HS-27A (cell line): ENCODE measurements at regions not wholly inside any gene's neighbourhood (a gene's known extent, or its start where the extent isn't known, plus 50 kb on each side); places are given as distances from the start of the nearest gene placed in this dataset.

ENCODE experiments used
- DNase-seq: peaks from one replicate; pipeline ENCODE4 v3.0.0-alpha.2; 2012; ENCODE audit warnings: low read depth, missing footprints

DNA sequence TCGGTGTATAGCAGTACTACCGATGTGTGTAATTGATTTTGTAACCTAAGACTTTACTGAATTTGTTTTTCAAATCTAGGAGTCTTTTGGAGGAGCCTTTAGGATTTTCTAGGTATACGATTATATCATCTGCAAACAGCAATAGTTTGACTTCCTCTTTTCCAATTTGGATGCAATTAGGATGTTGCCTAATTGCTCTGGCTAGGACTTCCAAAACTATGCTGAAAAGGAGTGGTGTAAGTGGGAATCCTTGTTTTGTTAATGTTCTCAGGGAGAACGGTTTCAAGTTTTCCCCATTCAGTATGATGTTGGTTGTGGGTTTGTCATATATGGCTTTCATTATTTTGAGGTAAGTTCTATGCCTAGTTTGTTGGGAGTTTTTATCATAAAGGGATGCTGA lies 171.6 kb upstream of the PDE3A start:
- DNase-seq = no peak

- DNase-seq = no peak
These were observed 170.9 kb upstream of the PDE3A start for GRCh38 chr12:20197411-20197810.

GRCh38 chr12:20199780-20200179 lies 168.6 kb upstream of the PDE3A start:
- no peak for DNase-seq

GRCh38 chr12:20201733-20202132 lies 166.6 kb upstream of the PDE3A start:
- DNase-seq = no peak

- DNase-seq = no peak
These were observed 162.5 kb upstream of the PDE3A start for GRCh38 chr12:20205854-20206253.

DNA sequence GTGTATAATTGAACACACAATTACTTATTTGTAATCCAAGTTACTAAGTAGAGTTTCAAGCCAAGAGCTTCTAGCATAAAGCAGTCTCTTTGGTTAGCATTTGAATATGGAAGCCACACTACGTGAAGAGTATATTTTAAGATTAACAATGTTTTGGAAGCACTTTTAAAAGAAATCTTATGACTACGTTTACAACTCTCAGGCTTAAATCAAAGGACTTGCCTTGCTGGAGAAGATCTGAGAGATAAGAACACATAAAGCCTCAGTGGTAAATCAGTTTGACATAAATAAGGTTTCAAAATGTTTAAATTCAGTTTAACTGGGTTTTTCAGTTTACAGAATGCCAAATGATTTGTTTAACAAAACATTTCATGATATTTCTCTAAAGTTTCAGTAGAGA lies 161.9 kb upstream of the PDE3A start:
- no peak for DNase-seq

DNA sequence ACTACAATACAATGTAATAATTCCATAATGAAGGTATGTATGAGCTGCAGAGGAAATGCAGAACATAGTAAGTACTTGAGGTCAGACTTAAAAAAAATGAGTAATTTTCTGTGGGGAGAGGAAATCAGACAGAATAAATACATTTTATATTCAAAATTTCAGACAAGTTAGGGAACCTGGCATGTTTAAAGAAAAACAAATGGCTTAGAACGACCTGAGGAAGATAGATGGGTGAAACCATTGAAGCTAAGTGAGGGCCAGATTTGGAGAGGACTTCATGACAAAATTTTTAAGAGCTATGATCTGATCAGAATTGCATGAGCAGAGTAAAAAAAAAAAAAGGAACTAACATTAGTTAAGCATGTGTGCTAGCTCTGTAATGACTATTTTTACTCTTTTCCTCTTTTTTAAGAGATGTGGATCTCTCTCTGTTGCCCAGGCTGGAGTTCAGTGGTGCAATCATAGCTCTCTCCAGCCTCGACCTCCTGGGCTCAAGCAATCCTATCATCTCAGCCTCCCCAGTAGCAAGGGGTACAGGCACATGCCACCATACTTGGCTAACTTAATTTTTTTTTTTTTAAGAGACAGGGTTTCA lies 157.6 kb upstream of the PDE3A start:
- no peak for DNase-seq

GRCh38 chr12:20211541-20211940 lies 156.8 kb upstream of the PDE3A start:
- no peak for DNase-seq

GRCh38 chr12:20211981-20212421 lies 156.3 kb upstream of the PDE3A start:
- DNase-seq = no peak

- peak; percentile 93 for DNase-seq
These were observed 155.4 kb upstream of the PDE3A start for GRCh38 chr12:20212658-20213555.

GRCh38 chr12:20213723-20214625 lies 154.4 kb upstream of the PDE3A start:
- DNase-seq = no peak

DNA sequence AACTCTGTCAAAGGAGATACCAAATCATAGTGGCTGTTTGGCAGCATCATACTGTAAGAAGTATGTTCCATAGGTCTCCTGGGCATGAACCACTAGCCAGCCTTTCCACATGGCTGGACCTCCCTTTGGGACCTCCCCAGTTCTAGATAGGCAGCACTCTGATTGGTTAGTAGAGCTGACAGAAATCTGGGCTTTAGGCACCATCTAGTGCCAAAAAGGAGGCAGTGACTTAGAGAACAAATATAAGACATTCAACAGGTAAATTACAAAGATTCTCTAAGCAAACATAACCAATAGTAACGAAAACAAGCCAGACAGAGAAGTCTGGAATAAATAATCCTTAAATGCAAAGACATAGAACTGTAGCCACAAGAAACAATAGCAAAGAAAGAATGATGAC lies 148.0 kb upstream of the PDE3A start:
- DNase-seq = peak; percentile 38

DNA sequence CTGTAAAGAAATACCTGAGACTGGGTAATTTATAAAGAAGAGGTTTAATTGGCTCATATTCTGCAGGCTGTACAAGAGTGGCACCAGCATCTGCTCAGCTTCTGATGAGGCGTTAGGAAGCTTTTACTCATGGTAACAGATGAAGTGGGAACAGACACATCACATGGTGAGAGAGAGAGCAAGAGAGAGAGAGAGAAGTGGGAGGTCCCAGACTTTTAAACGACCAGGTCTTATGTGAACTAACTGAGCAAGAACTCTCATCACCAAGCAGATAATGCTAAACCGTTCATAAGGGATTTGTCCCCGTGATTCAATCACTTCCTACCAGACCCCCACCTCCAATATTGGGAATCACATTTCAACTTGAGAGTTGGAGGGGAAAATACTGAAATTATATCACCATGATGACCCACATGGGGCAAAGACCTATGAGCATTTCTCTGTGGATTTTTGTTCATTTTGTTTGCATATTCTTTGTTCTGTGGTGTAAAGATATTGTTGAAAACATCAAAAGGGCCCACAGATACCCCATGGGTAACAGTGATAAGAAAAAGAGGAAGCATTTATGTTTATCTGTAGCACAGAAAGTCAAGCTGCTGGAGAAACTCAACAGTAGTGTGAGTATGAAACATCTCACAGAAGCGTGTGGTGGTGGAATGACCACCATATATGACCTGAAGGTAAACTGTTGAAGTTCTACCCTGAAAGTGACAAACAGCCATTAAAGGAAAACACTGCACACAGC lies 135.2 kb upstream of the PDE3A start:
- no peak for DNase-seq

- DNase-seq = no peak
These were observed 133.9 kb upstream of the PDE3A start for GRCh38 chr12:20234474-20234873.

DNA sequence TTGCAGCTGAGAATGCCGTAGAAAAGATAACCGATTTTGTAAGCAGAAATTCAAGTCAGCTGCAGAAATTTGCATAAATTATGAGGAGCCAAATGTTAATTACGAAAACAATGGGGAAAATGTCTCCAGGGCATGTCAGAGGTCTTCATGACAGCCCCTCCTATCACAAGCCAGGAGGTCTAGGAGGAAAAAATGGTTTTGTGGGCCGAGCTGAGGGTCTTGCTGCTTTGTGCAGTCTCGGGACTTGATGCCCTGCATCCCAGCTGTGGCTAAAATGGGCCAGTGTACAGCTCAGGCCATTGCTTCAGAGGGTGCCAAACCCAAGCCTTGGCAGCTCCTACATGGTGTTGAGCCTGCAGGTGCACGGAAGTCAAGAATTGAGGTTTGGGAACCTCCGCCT lies 131.2 kb upstream of the PDE3A start:
- no peak for DNase-seq

GRCh38 chr12:20245491-20245890 lies 122.8 kb upstream of the PDE3A start:
- DNase-seq = no peak

GRCh38 chr12:20248646-20249045 lies 119.7 kb upstream of the PDE3A start:
- no peak for DNase-seq

GRCh38 chr12:20250761-20251160 lies 117.6 kb upstream of the PDE3A start:
- no peak for DNase-seq

DNA sequence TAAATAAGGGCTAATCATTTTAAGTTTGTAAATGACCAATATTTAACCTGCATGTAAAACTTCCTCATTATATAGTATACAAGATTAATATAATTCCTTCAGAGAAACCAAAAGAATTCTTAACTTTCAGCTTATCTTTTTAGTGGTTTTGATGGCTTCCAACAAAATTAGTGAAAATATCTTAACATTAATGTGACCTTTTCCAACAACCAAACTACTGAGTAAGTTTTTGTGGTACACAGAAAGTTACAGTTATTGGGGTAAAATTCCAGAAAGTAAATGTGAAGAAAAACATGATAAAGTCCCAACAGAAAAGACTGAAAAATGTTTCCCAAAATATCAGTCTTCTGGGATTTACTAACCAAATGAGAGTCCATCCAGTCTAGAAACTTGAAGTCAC lies 111.0 kb upstream of the PDE3A start:
- no peak for DNase-seq

- DNase-seq = no peak
These were observed 108.6 kb upstream of the PDE3A start for GRCh38 chr12:20259786-20260185.

DNA sequence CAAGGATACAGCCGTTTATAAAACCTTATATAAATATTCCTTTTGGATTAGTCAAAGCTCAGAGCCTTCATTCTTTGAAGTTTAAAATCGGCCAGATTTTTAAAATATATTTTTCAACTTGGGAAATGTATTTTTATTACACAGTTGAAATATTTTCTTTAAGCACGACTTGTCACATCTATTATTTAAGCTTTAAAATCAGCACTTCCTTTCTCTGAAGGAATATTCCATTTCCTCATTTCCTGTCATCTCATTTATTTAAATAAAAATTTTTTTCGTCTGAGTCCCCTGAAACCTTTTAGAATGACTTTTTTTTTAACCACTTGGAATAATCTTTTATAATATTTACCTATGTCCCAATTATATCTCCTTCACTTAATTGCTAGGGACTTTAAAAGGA lies 107.5 kb upstream of the PDE3A start:
- no peak for DNase-seq

DNA sequence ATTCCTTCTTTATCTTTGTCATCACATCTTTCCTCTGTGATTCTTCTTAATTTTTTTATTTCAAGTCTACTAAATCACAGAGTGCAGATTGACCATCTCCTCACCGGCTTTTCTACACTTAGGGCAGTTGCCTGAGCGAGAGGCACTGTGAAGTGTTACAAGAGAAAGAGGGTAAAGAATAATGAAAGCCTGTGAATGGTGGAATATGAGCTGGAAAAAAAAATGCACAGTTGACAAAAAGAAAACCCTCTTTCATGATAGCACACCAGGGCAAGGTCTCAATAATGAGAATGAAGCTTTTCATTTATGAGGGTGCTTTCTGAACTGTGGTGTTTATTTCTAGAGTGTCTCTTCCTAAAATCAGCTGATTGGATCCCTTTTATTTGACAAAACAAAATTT lies 106.2 kb upstream of the PDE3A start:
- DNase-seq = no peak
